PC-9 (cell line): ENCODE measurements at regions not wholly inside any gene's neighbourhood (a gene's known extent, or its start where the extent isn't known, plus 50 kb on each side); places are given as distances from the start of the nearest gene placed in this dataset.

Source experiments
- BruUV-seq: library from RNA; stranded (reverse); fragments of 400-500 nt; replicated peaks from 2 replicates; lab custom pipeline; 2021; lab: Mats Ljungman, UMichigan
- CTCF ChIA-PET: fragments of 300-600 bp; sonication (Branson Sonifier 250); formaldehyde crosslinking; loops from one replicate; lab custom pipeline; 2022; ENCODE audit warnings: antibody characterized with exemption; lab: Charles Lee
- POLR2A ChIA-PET: fragments of 300-600 bp; sonication (Branson Sonifier 250); formaldehyde crosslinking; loops from one replicate; lab custom pipeline; 2022; ENCODE audit warnings: antibody characterized with exemption; ENCODE audit not compliant: unreplicated experiment; lab: Charles Lee
- DNase-seq, 2 experiments: peaks; one replicate each; pipeline versions ENCODE4 v3.0.0 to v3.0.0-alpha.2; 2015 to 2022; ENCODE audit warnings: mixed read lengths in 1 of 2
- H2AFZ ChIP-seq: fragments of 200-600 bp; sonication (generic); 2 replicates; pipeline ENCODE4 v1.8.1; 2017; ENCODE audit warnings: antibody characterized with exemption
- H3F3A ChIP-seq: fragments of 200-600 bp; sonication (generic); 2 replicates; pipeline ENCODE4 v1.8.1; 2017; ENCODE audit warnings: antibody characterized with exemption, mild to moderate bottlenecking, low read depth; ENCODE audit not compliant: insufficient read depth
- H3K27ac ChIP-seq: fragments of 200-600 bp; sonication (generic); 2 replicates; pipeline ENCODE4 v1.6.1; 2016; ENCODE audit warnings: mixed run types
- H3K27me3 ChIP-seq: fragments of 200-600 bp; sonication (generic); 2 replicates; pipeline ENCODE4 v1.6.1; 2016; ENCODE audit warnings: low read depth, mixed run types; ENCODE audit not compliant: insufficient read depth
- H3K36me3 ChIP-seq: fragments of 200-600 bp; sonication (generic); 2 replicates; pipeline ENCODE4 v1.6.1; 2016; ENCODE audit warnings: low read depth, mixed run types
- H3K4me1 ChIP-seq: fragments of 200-600 bp; sonication (generic); replicated peaks from 2 replicates; pipeline ENCODE4 v1.6.1; 2016; ENCODE audit warnings: mixed run types; ENCODE audit not compliant: insufficient read depth
- H3K4me2 ChIP-seq: fragments of 200-600 bp; sonication (generic); 2 replicates; pipeline ENCODE4 v1.6.1; 2017; ENCODE audit warnings: mixed run types
- H3K4me3 ChIP-seq: fragments of 200-600 bp; sonication (generic); 2 replicates; pipeline ENCODE4 v1.6.1; 2016; ENCODE audit warnings: mixed run types
- H3K79me2 ChIP-seq: fragments of 200-600 bp; sonication (generic); 2 replicates; pipeline ENCODE4 v1.6.1; 2017; ENCODE audit warnings: low read depth, mixed run types
- H3K9me2 ChIP-seq: fragments of 200-600 bp; sonication (generic); 2 replicates; pipeline ENCODE4 v1.8.1; 2017; ENCODE audit warnings: mild to moderate bottlenecking; ENCODE audit not compliant: insufficient read depth
- H3K9me3 ChIP-seq: fragments of 200-600 bp; sonication (generic); 2 replicates; pipeline ENCODE4 v1.8.1; 2016; ENCODE audit warnings: low read depth; ENCODE audit not compliant: insufficient read depth
- H4K20me1 ChIP-seq: fragments of 200-600 bp; sonication (generic); 2 replicates; pipeline ENCODE4 v1.8.1; 2017; ENCODE audit not compliant: insufficient read depth
- EZH2 ChIP-seq: fragments of 200-600 bp; sonication (generic); IDR thresholded peaks from 2 replicates; pipeline ENCODE4 v1.8.0; 2017; ENCODE audit warnings: antibody characterized with exemption, low read depth
- intact Hi-C: fragments of 100-400 bp; cut with micrococcal nuclease; formaldehyde crosslinking; loops from one replicate; pipeline ENCODE4 v1.10.0; 2022; ENCODE audit not compliant: unreplicated experiment
- TF ChIP-seq, protein P1 (sequence below): fragments of 200-600 bp; sonication (generic); conservative IDR thresholded peaks from 2 replicates; pipeline ENCODE4 v1.6.1; 2017; ENCODE audit warnings: mixed run types, antibody characterized with exemption, mild to moderate bottlenecking, moderate library complexity

DNA sequence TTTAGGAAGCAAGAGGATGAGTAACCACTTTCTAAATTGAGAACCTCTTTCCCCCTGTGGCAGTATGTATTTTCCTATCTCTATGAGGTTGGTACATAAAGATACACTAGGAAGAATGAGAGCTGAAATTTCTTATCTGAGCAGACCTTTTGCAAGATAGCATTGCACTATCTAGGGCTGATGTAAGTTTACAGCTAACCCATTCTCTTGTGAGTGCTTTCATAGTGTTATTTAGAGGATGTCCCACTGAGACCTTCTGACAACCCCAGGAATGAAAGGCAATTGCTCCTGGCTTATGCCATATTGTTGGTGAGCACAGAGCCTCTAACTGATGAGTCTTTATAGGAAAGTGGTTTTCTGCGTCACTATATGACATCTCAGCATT lies 1209.3 kb upstream of the CDH6 start:
- Histone ChIP-seq H3F3A (no peaks in the 10 kb centered on the region), H3K79me2 (no peaks in the 10 kb centered on the region), H3K4me1 (no peaks in the 10 kb centered on the region), H3K4me3 (no peak overlapping the region), H3K4me2 (no peak overlapping the region), H4K20me1 (no peaks in the 10 kb centered on the region), H3K36me3 (no peaks in the 10 kb centered on the region), H3K9me3 (no peaks in the 10 kb centered on the region), H3K27ac (no peak overlapping the region), H3K9me2 (no peaks in the 10 kb centered on the region), H3K27me3 (no peaks in the 10 kb centered on the region), H2AFZ (no peak overlapping the region)
- DNase-seq: no peak
- POLR2A ChIA-PET: no interaction called here
- no TSS peak for BruUV-seq
- intact Hi-C loops: no loop called here
- TF ChIP-seq, protein P1, sequence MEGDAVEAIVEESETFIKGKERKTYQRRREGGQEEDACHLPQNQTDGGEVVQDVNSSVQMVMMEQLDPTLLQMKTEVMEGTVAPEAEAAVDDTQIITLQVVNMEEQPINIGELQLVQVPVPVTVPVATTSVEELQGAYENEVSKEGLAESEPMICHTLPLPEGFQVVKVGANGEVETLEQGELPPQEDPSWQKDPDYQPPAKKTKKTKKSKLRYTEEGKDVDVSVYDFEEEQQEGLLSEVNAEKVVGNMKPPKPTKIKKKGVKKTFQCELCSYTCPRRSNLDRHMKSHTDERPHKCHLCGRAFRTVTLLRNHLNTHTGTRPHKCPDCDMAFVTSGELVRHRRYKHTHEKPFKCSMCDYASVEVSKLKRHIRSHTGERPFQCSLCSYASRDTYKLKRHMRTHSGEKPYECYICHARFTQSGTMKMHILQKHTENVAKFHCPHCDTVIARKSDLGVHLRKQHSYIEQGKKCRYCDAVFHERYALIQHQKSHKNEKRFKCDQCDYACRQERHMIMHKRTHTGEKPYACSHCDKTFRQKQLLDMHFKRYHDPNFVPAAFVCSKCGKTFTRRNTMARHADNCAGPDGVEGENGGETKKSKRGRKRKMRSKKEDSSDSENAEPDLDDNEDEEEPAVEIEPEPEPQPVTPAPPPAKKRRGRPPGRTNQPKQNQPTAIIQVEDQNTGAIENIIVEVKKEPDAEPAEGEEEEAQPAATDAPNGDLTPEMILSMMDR: no peak
- no peak for TF ChIP-seq EZH2
- CTCF ChIA-PET: no interaction called here

DNA sequence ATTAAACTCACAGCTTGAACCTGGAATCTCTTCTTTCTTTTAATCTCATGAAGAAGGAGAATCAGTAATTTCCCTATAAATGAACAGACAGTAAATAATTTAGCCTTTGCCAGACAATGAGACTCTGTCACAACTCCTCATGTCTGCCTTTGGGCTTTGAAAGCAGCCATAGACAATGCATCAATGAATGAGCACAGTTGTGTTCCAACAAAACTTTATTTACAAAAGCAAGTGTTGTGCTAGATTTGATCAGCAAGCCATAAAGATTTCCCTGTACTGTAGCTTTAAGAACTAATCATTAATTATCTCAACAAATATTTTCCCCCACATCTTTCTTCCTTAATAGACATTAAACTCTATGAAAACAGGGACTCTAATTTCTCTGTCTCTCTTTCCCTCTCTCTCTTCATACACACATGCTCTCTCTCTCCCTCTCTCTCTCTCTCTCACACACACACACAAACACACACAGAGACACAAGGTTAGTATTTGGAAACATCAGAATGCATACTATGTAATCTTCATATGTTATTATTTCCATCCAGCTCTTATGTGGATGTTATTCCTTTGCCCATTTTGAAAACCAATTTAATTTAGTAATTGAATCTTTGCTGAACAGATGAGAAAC lies 1209.8 kb upstream of the CDH6 start:
- intact Hi-C loops: no loop called here

DNA sequence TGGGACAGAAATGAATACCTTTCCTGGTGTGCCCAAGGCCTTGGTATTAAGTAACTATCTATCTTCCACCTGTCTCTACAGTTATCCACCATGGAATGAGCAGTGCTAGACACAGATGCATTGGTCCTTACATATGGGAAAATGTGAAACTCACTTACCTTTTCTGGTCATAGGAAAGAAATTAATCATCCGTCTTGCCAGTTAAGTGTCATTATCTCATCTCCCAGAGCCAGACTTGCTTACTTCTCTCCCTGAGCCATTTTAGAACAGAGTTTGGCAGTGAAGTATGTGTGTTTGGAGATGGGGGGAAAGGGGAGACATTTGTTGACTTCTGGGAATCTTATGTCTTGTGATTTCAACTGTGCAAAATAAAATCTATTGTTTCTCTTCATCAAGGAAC lies 1211.0 kb upstream of the CDH6 start:
- Histone ChIP-seq H2AFZ (no peak overlapping the region), H3K27ac (no peak overlapping the region), H3K27me3 (no peaks in the 10 kb centered on the region), H3K4me1 (no peaks in the 10 kb centered on the region), H3K4me3 (no peak overlapping the region), H3K4me2 (no peak overlapping the region), H3K79me2 (no peaks in the 10 kb centered on the region), H3K9me2 (no peaks in the 10 kb centered on the region), H3K9me3 (no peaks in the 10 kb centered on the region), H3F3A (no peaks in the 10 kb centered on the region), H3K36me3 (no peaks in the 10 kb centered on the region), H4K20me1 (no peaks in the 10 kb centered on the region)
- intact Hi-C loops: no loop called here
- no TSS peak for BruUV-seq
- DNase-seq: no peak
- CTCF ChIA-PET: no interaction called here
- POLR2A ChIA-PET: no interaction called here
- TF ChIP-seq, protein P1: no peak
- TF ChIP-seq EZH2: no peak

More for the DNA sequence above, 1209.8 kb upstream of the CDH6 start:
- Histone ChIP-seq H3K27me3 (no peaks in the 10 kb centered on the region), H3F3A (no peaks in the 10 kb centered on the region), H3K4me3 (no peak overlapping the region), H3K9me2 (no peaks in the 10 kb centered on the region), H3K36me3 (no peaks in the 10 kb centered on the region), H3K4me1 (no peaks in the 10 kb centered on the region), H3K79me2 (no peaks in the 10 kb centered on the region), H4K20me1 (no peaks in the 10 kb centered on the region), H3K4me2 (no peak overlapping the region), H2AFZ (no peak overlapping the region), H3K27ac (no peak overlapping the region), H3K9me3 (no peaks in the 10 kb centered on the region)
- DNase-seq: no peak
- ChIA-PET POLR2A (interaction anchor here (0.7 kb wide), 1 partner anchor 782 kb away, joined by 6 read pairs; no protein-coding TSS in a partner anchor), CTCF (no interaction called here)
- no TSS peak for BruUV-seq
- no peak for TF ChIP-seq EZH2
- TF ChIP-seq, protein P1: no peak
